Lung (tissue), 11 donors: ENCODE measurements at regions not wholly inside any gene's neighbourhood (a gene's known extent, or its start where the extent isn't known, plus 50 kb on each side); places are given as distances from the start of the nearest gene placed in this dataset.
A peak's percentile ranks its signal among the peaks of the same experiment; 100 is the strongest.
"Not testable (repeated sequence)": the region's sequence is repeated elsewhere in the genome, so short reads cannot be mapped to it uniquely, and the experiment has no call there.

Experiments used
- ATAC-seq: fragments of 200-7000 bp; cut with Tn5 transposase; one replicate; pipeline ENCODE4 v1.9.1; 2020; ENCODE audit warnings: moderate number of reproducible peaks; ENCODE audit not compliant: insufficient read depth, low FRiP score
- DNase-seq, 3 donors: peaks; one replicate each; pipeline ENCODE4 v3.0.0-alpha.2; 2013 to 2017
- H3K27ac ChIP-seq, 2 donors: one replicate each; pipeline ENCODE4 v1.5.1; 2013; ENCODE audit warnings: mild to moderate bottlenecking in 2 of 2, moderate library complexity in 2 of 2, control low read depth in 1 of 2, inconsistent platforms in 1 of 2, low read depth in 1 of 2, low read length in 1 of 2
- H3K27me3 ChIP-seq, 3 donors: one replicate each; pipeline ENCODE4 v1.5.1; 2013; ENCODE audit warnings: low read length in 2 of 3; ENCODE audit not compliant: control insufficient read depth in 3 of 3, insufficient read depth in 3 of 3
- H3K36me3 ChIP-seq, 4 donors: one replicate each; pipeline ENCODE4 v1.5.1; 2013; ENCODE audit warnings: low read length in 4 of 4, mild to moderate bottlenecking in 1 of 4, moderate library complexity in 1 of 4; ENCODE audit not compliant: control insufficient read depth in 4 of 4, insufficient read depth in 4 of 4
- H3K4me1 ChIP-seq, 5 donors: one replicate each; pipeline ENCODE4 v1.5.1; 2013; ENCODE audit warnings: low read length in 5 of 5, mild to moderate bottlenecking in 2 of 5, moderate library complexity in 1 of 5; ENCODE audit not compliant: control insufficient read depth in 5 of 5, insufficient read depth in 5 of 5
- H3K4me3 ChIP-seq: one replicate; pipeline ENCODE4 v1.5.1; 2013; ENCODE audit warnings: mild to moderate bottlenecking, control low read depth, moderate library complexity
- H3K9ac ChIP-seq, 2 donors: one replicate each; pipeline ENCODE4 v1.5.1; 2013; ENCODE audit warnings: low read length in 2 of 2, control low read depth in 1 of 2; ENCODE audit not compliant: insufficient read depth in 1 of 2
- H3K9me3 ChIP-seq, 4 donors: one replicate each; pipeline ENCODE4 v1.5.1; 2013; ENCODE audit warnings: low read length in 3 of 4, mild to moderate bottlenecking in 1 of 4, moderate library complexity in 1 of 4; ENCODE audit not compliant: control insufficient read depth in 4 of 4, insufficient read depth in 3 of 4
- CTCF ChIP-seq: IDR thresholded peaks from 2 replicates; pipeline ENCODE4 v1.5.1; 2012; ENCODE audit warnings: mild to moderate bottlenecking; ENCODE audit errors: control extremely low read depth, extremely low read depth
- WGBS, 2 donors: extraction: QIAGEN DNeasy Blood & Tissue Kit; methylation state at CpG; one replicate each; pipeline ENCODE4 v1.1.7; 2013; 5-methylcytosine and 5-hydroxymethylcytosine counted together
- donor health status: control.
- donor health status: control.
- donor health status: Bipolar disorder and iron deficiency.
- donor health status: healthy.
- donor health status: DM: yes; HTN: yes; CAD: no.

GRCh38 chr9:34760196-34761040 is 50.5 kb upstream of the CCL21 start:
- 29 to 30% methylated on average over 32 of the region's 32 CpGs for WGBS, 2 donors
- H3K27ac ChIP-seq, H3K9me3 ChIP-seq, H3K36me3 ChIP-seq, ATAC-seq, H3K4me3 ChIP-seq, H3K4me1 ChIP-seq, H3K9ac ChIP-seq, H3K27me3 ChIP-seq: not testable (repeated sequence)
- peak; percentile 28 to 42 (median 30) for DNase-seq
- peak; percentile 39 for TF ChIP-seq CTCF
